Colonic mucosa (tissue), 4 donors: ENCODE measurements at regions not wholly inside any gene's neighbourhood (a gene's known extent, or its start where the extent isn't known, plus 50 kb on each side); places are given as distances from the start of the nearest gene placed in this dataset.
A peak's percentile ranks its signal among the peaks of the same experiment; 100 is the strongest.
"Not testable (repeated sequence)": the region's sequence is repeated elsewhere in the genome, so short reads cannot be mapped to it uniquely, and the experiment has no call there.

Experiments used
- DNase-seq: peaks from one replicate; pipeline ENCODE4 v3.0.0-alpha.2; 2020
- H3K27ac ChIP-seq: fragments of 200-600 bp; one replicate; pipeline ENCODE4 v1.8.0; 2021
- H3K27me3 ChIP-seq: fragments of 200-600 bp; one replicate; pipeline ENCODE4 v1.8.0; 2021
- H3K36me3 ChIP-seq: fragments of 200-600 bp; one replicate; pipeline ENCODE4 v1.8.0; 2021
- H3K4me1 ChIP-seq: fragments of 200-600 bp; one replicate; pipeline ENCODE4 v1.8.0; 2021; ENCODE audit warnings: mild to moderate bottlenecking
- H3K4me3 ChIP-seq: fragments of 200-600 bp; one replicate; pipeline ENCODE4 v1.8.0; 2021
- H3K9ac ChIP-seq, 2 donors: one replicate each; pipeline ENCODE4 v1.7.0; 2013; ENCODE audit warnings: control low read depth in 2 of 2, low read depth in 2 of 2, low read length in 2 of 2
- H3K9me3 ChIP-seq: fragments of 200-600 bp; one replicate; pipeline ENCODE4 v1.8.0; 2021
- CTCF ChIP-seq: fragments of 200-600 bp; IDR thresholded peaks from one replicate; pipeline ENCODE4 v1.8.0; 2022; ENCODE audit warnings: antibody characterized with exemption, mild to moderate bottlenecking
- intact Hi-C: fragments of 100-400 bp; cut with DNase I; formaldehyde crosslinking; loops from one replicate; pipeline ENCODE4 v1.14.1; 2022
- donor health status: healthy.
- donor health status: DM: no; HTN: no; CAD: no.
- donor health status: DM: no; HTN: no; CAD: no.

DNA sequence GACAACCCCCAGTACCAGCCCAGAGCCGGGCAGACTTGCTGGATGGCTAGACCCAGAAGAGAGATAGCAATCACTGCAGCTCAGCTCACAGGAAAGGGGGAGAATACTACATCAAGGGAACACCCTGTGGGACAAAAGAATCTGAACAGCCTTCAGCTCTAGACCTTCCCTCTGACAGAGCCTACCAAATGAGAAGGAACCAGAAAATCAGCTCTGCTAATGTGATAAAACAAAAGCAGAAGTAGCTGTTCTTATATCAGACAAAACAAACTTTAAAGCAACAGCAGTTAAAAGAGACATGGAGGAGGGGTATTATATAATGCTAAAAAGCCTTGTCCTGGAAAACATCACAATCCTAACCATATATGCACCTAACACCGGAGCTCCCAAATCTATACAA is 283.3 kb downstream of the KLF13 start:
- intact Hi-C loops, result no loop called here

DNA sequence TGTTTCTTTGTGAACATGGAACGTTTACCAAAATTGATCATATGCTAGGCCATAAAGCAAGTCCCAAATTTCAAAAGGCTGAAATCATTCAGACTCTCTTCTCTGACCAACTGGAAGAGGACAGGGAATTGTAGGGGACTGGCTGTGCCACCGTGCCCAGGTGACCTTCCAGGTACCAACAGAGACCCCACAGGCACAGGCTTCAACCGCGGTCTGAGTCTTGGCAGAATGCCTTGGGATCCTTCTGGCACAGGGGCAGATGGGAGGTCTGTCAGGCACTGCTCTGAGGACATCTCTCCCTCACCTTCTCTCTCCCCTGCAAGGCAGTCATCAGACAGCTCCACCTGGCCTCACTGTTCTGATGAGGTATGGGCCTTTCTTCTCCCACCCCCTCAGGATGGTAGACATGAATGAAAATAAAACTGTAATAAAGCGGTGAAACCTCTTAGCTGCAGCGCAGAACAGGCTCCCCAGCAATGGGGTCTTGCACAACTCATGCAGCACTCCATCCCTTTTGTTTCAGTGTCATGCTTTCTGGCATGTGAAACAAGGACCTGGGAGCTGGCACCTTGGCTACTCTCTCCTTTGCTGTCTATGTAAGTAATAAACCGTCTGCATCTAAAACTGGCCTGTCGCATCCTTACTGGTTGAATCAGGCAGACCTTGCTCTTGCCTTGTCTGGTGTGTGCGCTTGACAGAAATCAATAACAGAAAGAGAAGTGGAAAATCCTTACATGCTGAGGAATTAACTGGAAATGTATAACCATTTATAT is 289.2 kb downstream of the KLF13 start:
- Histone ChIP-seq H3K27ac (no peak overlapping the region), H3K4me3 (no peak overlapping the region), H3K9me3 (no peaks in the 10 kb centered on the region), H3K27me3 (no peaks in the 10 kb centered on the region), H3K4me1 (no peaks in the 10 kb centered on the region), H3K9ac (no peak overlapping the region), H3K36me3 (no peaks in the 10 kb centered on the region)
- TF ChIP-seq CTCF, result no peak
- no peak for DNase-seq
- intact Hi-C loops, result no loop called here

More for the DNA sequence above, 283.3 kb downstream of the KLF13 start:
- no peaks in the 10 kb centered on the region for H3K4me1 ChIP-seq
- no peak for DNase-seq
- H3K27me3 ChIP-seq, result no peaks in the 10 kb centered on the region
- H3K27ac ChIP-seq, result no peak overlapping the region
- H3K36me3 ChIP-seq, result no peaks in the 10 kb centered on the region
- no peak overlapping the region for H3K9ac ChIP-seq
- TF ChIP-seq CTCF, result no peak
- no peak overlapping the region for H3K4me3 ChIP-seq
- no peaks in the 10 kb centered on the region for H3K9me3 ChIP-seq

- H3K4me3 ChIP-seq, H3K9ac ChIP-seq, DNase-seq, H3K4me1 ChIP-seq, H3K27ac ChIP-seq, intact Hi-C loops, H3K36me3 ChIP-seq, H3K27me3 ChIP-seq, H3K9me3 ChIP-seq: not testable (repeated sequence)
Measured at GRCh38 chr15:31623297-31623696, 296.7 kb downstream of the KLF13 start.

DNA sequence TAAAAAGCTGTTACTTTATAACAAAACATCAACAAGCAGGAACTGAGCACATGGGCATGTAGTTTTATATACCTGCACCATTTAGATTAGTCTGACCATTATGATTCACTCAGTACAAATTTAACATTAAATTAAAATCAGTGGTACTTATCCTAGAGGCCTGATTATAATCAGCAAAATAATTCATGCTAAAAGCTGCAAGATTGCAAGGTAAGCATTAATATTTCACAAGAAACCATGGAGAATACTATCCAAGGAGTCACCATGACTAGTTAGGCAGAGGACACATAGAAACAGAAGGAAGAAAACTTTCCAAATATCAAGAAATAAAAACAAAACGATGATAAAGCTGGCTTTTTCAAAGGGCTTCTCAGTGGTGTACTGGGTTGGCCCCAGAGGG is 297.5 kb downstream of the KLF13 start:
- H3K9ac ChIP-seq, H3K4me1 ChIP-seq, H3K27ac ChIP-seq, intact Hi-C loops, H3K9me3 ChIP-seq, H3K27me3 ChIP-seq, H3K4me3 ChIP-seq, H3K36me3 ChIP-seq, DNase-seq: not testable (repeated sequence)

DNA sequence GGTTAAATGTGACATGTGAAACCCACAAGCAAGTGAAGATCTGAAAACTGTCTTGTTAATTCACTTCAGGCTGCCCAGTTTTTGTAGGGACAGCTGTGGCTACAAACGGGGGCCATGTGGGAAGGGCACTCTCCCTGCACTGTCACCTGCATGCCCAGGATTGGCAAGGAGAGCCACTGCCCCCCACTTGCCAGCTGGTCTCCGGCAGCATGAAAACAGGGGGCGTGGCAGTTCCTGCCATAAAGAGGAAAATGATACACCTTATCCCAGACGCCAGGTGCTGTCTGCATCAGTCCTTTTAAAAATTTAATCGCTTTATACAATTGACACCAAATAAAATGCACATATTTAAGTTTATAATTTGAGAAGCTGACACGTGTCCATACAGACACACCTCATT is 309.1 kb downstream of the KLF13 start:
- H3K27ac ChIP-seq, H3K36me3 ChIP-seq, H3K27me3 ChIP-seq, H3K9me3 ChIP-seq, H3K9ac ChIP-seq, H3K4me3 ChIP-seq, intact Hi-C loops, H3K4me1 ChIP-seq: not testable (repeated sequence)
- peak; percentile 50 for DNase-seq

GRCh38 chr15:31636911-31637310 is 310.3 kb downstream of the KLF13 start:
- H3K27ac ChIP-seq, H3K4me3 ChIP-seq, DNase-seq, H3K4me1 ChIP-seq, H3K9ac ChIP-seq, H3K27me3 ChIP-seq, H3K9me3 ChIP-seq, H3K36me3 ChIP-seq, intact Hi-C loops: not testable (repeated sequence)

DNA sequence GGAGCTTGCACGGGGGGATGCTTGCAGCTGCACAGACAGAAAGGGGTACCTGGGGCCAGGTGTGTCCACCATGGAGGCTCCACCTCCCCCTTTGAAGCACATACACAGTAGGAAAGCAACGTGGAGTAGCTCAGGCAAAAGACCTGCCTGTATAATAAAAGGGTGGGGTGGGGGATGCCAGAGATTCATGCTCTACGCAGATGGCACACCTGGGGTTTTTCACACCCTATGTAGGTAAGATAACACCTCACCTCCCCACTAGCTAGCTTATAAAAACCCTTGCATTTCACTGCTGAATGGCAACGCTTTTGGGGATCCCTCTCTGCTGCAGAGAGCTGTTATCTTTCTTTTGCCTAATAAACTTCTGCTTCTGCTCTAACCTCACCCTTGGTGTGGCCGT is 317.3 kb downstream of the KLF13 start:
- not testable (repeated sequence) for H3K27ac ChIP-seq, DNase-seq, H3K9ac ChIP-seq, H3K27me3 ChIP-seq, H3K9me3 ChIP-seq, H3K4me1 ChIP-seq, H3K36me3 ChIP-seq, H3K4me3 ChIP-seq
- intact Hi-C loops, result loop anchor here (10.0 kb wide), 1 partner anchor 331 kb away; no protein-coding TSS in a partner anchor

- H3K9me3 ChIP-seq, H3K4me3 ChIP-seq, H3K36me3 ChIP-seq, H3K4me1 ChIP-seq, H3K27me3 ChIP-seq, H3K9ac ChIP-seq, DNase-seq, H3K27ac ChIP-seq: not testable (repeated sequence)
- intact Hi-C loops, result loop anchor here (10.0 kb wide), 1 partner anchor 330 kb away; no protein-coding TSS in a partner anchor
Measured at GRCh38 chr15:31644761-31645160, 318.1 kb downstream of the KLF13 start.

DNA sequence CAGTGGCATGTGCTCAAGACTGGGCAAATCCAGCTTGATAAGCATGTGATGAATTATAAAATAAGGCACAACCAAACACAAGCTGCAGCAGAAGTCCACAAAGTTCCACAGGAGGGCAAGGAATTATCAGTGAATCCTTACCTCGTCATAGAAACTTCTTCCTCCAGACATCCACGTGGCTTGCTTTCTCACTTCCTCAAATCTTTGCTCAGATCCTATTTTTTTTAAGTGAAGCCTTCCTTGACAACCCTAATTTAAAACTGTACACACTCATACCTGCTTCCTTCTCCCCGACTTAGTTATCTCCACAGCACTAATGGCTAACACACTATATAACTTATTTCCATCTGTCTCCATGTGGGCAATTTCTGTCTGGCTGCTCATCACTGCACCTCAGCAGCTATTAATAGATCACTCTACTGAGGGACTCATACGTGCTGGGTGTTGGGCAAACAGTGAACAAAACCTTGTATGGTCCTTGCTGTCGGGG is 320.7 kb downstream of the KLF13 start:
- H3K9ac ChIP-seq, H3K9me3 ChIP-seq, H3K4me3 ChIP-seq, H3K27me3 ChIP-seq, DNase-seq, H3K4me1 ChIP-seq, H3K36me3 ChIP-seq, H3K27ac ChIP-seq: not testable (repeated sequence)
- intact Hi-C loops, result loop anchor here (10.0 kb wide), 1 partner anchor 327 kb away; no protein-coding TSS in a partner anchor

DNA sequence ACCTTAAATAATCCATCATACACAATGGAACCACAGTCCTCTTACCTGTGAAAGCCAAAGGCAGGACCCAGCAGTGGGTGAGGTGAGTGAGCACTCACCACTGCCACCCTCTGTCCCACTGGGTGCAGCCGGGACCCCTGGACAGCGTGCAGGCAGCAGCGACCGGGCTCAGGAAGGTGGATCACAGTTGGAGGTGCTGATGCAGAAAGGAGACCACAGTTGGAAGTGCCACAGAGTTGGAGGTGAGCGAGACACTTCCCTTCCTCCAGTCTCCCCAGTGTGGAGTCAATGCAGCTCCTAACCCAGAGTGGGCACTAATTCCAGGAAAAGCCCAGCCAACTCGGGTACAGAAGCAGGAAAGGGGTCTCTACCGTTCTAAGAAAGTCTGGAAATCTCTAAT is 323.0 kb downstream of the KLF13 start:
- H3K36me3 ChIP-seq, H3K27ac ChIP-seq, DNase-seq, H3K9me3 ChIP-seq, H3K27me3 ChIP-seq, H3K4me1 ChIP-seq, H3K4me3 ChIP-seq, H3K9ac ChIP-seq: not testable (repeated sequence)
- intact Hi-C loops, result loop anchor here (10.0 kb wide), 1 partner anchor 325 kb away; no protein-coding TSS in a partner anchor

DNA sequence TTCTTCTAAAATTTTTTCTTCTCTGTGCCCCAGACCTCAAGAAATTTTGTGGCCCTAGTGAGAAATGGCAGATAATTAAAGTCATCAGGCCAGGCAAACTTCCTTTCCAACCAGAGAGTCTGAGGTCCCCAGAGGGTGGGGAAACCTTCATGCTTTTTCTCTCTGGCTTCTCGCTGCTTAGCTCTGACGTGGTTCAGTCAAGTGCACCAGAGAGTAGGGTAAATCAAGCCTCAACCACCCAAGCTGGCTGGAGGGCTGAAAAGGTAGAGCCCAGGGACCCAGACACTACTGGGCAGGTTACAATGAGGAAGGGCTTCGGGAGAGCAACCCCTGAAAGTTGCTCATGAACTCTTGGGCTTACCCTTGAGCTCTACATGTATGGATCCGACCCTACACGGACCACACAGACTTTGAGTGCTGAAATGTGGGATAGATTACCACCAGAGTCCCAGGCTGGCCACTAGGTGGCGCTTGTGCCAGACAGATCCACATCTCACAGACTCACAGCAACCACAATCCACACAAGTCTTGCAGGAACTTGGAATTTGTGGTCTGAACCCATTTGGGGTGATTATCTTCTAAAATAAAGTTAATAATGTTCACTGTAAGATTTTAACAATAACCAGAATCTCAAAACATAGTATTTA is 323.5 kb downstream of the KLF13 start:
- H3K4me1 ChIP-seq, H3K9ac ChIP-seq, H3K36me3 ChIP-seq, H3K9me3 ChIP-seq, intact Hi-C loops, H3K4me3 ChIP-seq, H3K27me3 ChIP-seq, H3K27ac ChIP-seq: not testable (repeated sequence)
- DNase-seq, result peak; percentile 36
